ENCODE measurements at regions not wholly inside any gene's neighbourhood (a gene's known extent, or its start where the extent isn't known, plus 50 kb on each side); places are given as distances from the start of the nearest gene placed in this dataset.

DNA sequence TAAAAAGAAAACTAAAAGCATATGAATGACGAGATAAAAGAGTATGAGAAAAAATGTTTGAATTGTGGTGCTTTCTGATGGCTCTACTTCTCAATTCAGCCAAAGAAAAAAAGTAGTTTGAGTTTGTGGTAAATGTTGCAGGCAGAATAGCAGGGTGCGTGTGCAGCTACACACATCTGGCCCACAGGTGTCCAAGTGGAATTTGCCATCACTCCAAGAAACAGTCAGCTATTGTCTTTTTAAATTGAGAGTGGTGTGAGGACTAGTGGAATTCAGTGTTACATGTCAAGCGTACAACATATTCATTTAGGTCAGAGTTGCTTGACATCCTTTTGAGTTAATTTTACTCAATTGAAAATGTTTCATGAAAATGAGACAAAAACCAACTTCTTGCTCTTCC lies 424.8 kb upstream of the MAD2L1 start:
- Histone ChIP-seq H3K4me3 (ENCODE audit: low read depth in 2 of 2, low read length in 2 of 2) (no peak overlapping the region), H3K4me1 (ENCODE audit: control insufficient read depth, insufficient read depth, low read length) (no peaks in the 10 kb centered on the region), H3K27me3 (ENCODE audit: control insufficient read depth, insufficient read depth, low read length) (no peaks in the 10 kb centered on the region), H3K36me3 (ENCODE audit: control insufficient read depth, insufficient read depth, low read length) (no peaks in the 10 kb centered on the region), H3K27ac (ENCODE audit: low read length) (no peak overlapping the region), H3K9me3 (ENCODE audit: control insufficient read depth, insufficient read depth, low read depth, low read length) (no peaks in the 10 kb centered on the region)
- ATAC-seq (no peak), DNase-seq (ENCODE audit: low read depth, low spot score) (no peak)
- intact Hi-C loops (cut with micrococcal nuclease; ENCODE audit: unreplicated experiment) = no loop called here
- no TSS peak for BruUV-seq (replicated peaks)
- in situ Hi-C loops (cut with HindIII; ENCODE audit: low pct_unique_long_range_greater_than_20kb, low sequenced_read_pairs) = no loop called here
- TF ChIP-seq TCF7L2 (IDR thresholded peaks at IDR 0.05; ENCODE audit: low read depth, low read length) = no peak
- no peak for TF ChIP-seq SIN3A (IDR thresholded peaks at IDR 0.05; ENCODE audit: borderline replicate concordance, insufficient read depth, low read depth, low read length)
- TF ChIP-seq REST (IDR thresholded peaks at IDR 0.05; ENCODE audit: insufficient read depth in 1 of 2, low read depth in 2 of 2, low read length in 1 of 2) = no peak
- TF ChIP-seq POLR2AphosphoS5 (IDR thresholded peaks at IDR 0.05; ENCODE audit: low read depth, low read length) = no peak
- TF ChIP-seq CTCF (IDR thresholded peaks at IDR 0.05) = no peak
- ChIA-PET POLR2A (no interaction called here), CTCF (no interaction called here)

DNA sequence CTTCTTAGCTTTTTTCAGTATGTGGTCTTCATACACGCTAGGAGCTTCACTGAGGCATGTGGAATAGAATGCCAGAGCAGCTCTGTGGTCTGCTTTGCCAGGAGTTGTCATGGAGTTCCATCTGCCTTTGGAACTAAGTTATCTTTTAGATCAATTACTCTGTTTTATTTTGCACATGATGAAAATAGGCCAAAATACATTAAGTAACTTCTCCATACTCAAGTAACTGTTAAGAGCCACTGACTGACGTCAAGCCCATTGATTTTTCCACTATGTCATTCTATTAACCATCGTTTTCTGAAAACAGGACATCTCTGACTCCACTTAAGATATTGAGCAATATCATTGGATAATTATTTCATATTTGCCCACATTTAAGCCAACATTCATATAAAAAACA lies 415.1 kb upstream of the MAD2L1 start:
- no peaks in the 10 kb centered on the region for H3K9me3 ChIP-seq (ENCODE audit: control insufficient read depth, insufficient read depth, low read depth, low read length)
- no peak for TF ChIP-seq CTCF (IDR thresholded peaks at IDR 0.05)
- TF ChIP-seq SIN3A (IDR thresholded peaks at IDR 0.05; ENCODE audit: borderline replicate concordance, insufficient read depth, low read depth, low read length) = no peak
- no peak for TF ChIP-seq POLR2AphosphoS5 (IDR thresholded peaks at IDR 0.05; ENCODE audit: low read depth, low read length)
- TF ChIP-seq TCF7L2 (IDR thresholded peaks at IDR 0.05; ENCODE audit: low read depth, low read length) = no peak
- no peak for TF ChIP-seq REST (IDR thresholded peaks at IDR 0.05; ENCODE audit: insufficient read depth in 1 of 2, low read depth in 2 of 2, low read length in 1 of 2)
- ATAC-seq (no peak), DNase-seq (ENCODE audit: low read depth, low spot score) (no peak)
- H3K4me1 ChIP-seq (ENCODE audit: control insufficient read depth, insufficient read depth, low read length) = no peaks in the 10 kb centered on the region
- no peak overlapping the region for H3K4me3 ChIP-seq (ENCODE audit: low read depth in 2 of 2, low read length in 2 of 2)
- POLR2A ChIA-PET = no interaction called here
- H3K27ac ChIP-seq (ENCODE audit: low read length) = no peak overlapping the region
- CTCF ChIA-PET = interaction anchor here (0.6 kb wide), 1 partner anchor 14 kb away, joined by 3 read pairs; no protein-coding TSS in a partner anchor
- no peaks in the 10 kb centered on the region for H3K36me3 ChIP-seq (ENCODE audit: control insufficient read depth, insufficient read depth, low read length)
- no peaks in the 10 kb centered on the region for H3K27me3 ChIP-seq (ENCODE audit: control insufficient read depth, insufficient read depth, low read length)
- no TSS peak for BruUV-seq (replicated peaks)
- in situ Hi-C loops (cut with HindIII; ENCODE audit: low pct_unique_long_range_greater_than_20kb, low sequenced_read_pairs) = no loop called here
- intact Hi-C loops (cut with micrococcal nuclease; ENCODE audit: unreplicated experiment) = no loop called here

Measured in Panc1 (cell line).